Activated naive CD8-positive, alpha-beta T cell treated with anti-CD3 and anti-CD28 coated beads, Interleukin-2, amount 10 ng/mL, durations not matched to agents 7 days and 5 days (primary cell): ENCODE measurements at regions not wholly inside any gene's neighbourhood (a gene's known extent, or its start where the extent isn't known, plus 50 kb on each side); places are given as distances from the start of the nearest gene placed in this dataset.
"Not testable (repeated sequence)": the region's sequence is repeated elsewhere in the genome, so short reads cannot be mapped to it uniquely, and the experiment has no call there.

Experiments
- ATAC-seq: fragments of 150-1000 bp; cut with Tn5 transposase; one replicate; pipeline ENCODE4 v1.10.0; 2021; ENCODE audit warnings: low read depth, moderate library complexity
- POLR2A ChIA-PET: fragments of 350-600 bp; sonication (Branson Sonifier 250); formaldehyde crosslinking; loops from one replicate; lab custom pipeline; 2021; ENCODE audit warnings: antibody characterized with exemption; lab: Charles Lee
- DNase-seq: peaks from one replicate; pipeline ENCODE4 v3.0.0; 2021
- H3K27ac Mint-ChIP-seq: one replicate; pipeline ENCODE4 v1.8.0; 2022; ENCODE audit warnings: mild to moderate bottlenecking, mixed read lengths
- H3K27me3 Mint-ChIP-seq: one replicate; pipeline ENCODE4 v1.8.0; 2022; ENCODE audit warnings: mild to moderate bottlenecking, moderate library complexity, mixed read lengths
- H3K36me3 Mint-ChIP-seq: one replicate; pipeline ENCODE4 v1.8.0; 2021; ENCODE audit warnings: mild to moderate bottlenecking, mixed read lengths
- H3K4me1 Mint-ChIP-seq: one replicate; pipeline ENCODE4 v1.8.0; 2021; ENCODE audit warnings: mixed read lengths
- H3K4me3 Mint-ChIP-seq: one replicate; pipeline ENCODE4 v1.8.0; 2022; ENCODE audit warnings: mild to moderate bottlenecking, moderate library complexity, mixed read lengths
- H3K9me3 Mint-ChIP-seq: one replicate; pipeline ENCODE4 v1.8.0; 2021; ENCODE audit warnings: mixed read lengths

- Mint-ChIP-seq H3K27me3 (peaks cover 42% of the 10 kb centered on the region), H3K9me3 (no peaks in the 10 kb centered on the region), H3K4me1 (peaks cover 4% of the 10 kb centered on the region), H3K4me3 (peak overlapping the region; percentile 65), H3K27ac (no peak overlapping the region), H3K36me3 (no peaks in the 10 kb centered on the region)
- DNase-seq = no peak
- ATAC-seq = no peak
- POLR2A ChIA-PET = interaction anchor here (0.7 to 0.8 kb wide), 2 partner anchors 177 to 218 kb away, joined by 3 to 4 read pairs; partner anchors contain the start of gene LRIG2
Observed at GRCh38 chr1:112855152-112855828, 100.7 kb downstream of the SLC16A1 start.

- H3K4me1 Mint-ChIP-seq, H3K36me3 Mint-ChIP-seq, ATAC-seq, H3K9me3 Mint-ChIP-seq, H3K27ac Mint-ChIP-seq, H3K4me3 Mint-ChIP-seq: not testable (repeated sequence)
- peaks cover 50% of the 10 kb centered on the region for H3K27me3 Mint-ChIP-seq
- POLR2A ChIA-PET = interaction anchor here (0.8 kb wide), 1 partner anchor 219 kb away, joined by 3 read pairs; the partner anchor contains the start of gene LRIG2
- DNase-seq = peak; percentile 50
Observed at GRCh38 chr1:112854368-112854984, 101.5 kb downstream of the SLC16A1 start.

- H3K4me3 Mint-ChIP-seq, H3K27ac Mint-ChIP-seq, H3K4me1 Mint-ChIP-seq, ATAC-seq, H3K36me3 Mint-ChIP-seq, POLR2A ChIA-PET, H3K9me3 Mint-ChIP-seq, DNase-seq: not testable (repeated sequence)
- H3K27me3 Mint-ChIP-seq = peaks cover 56% of the 10 kb centered on the region
Observed at GRCh38 chr1:112853915-112854314, 102.1 kb downstream of the SLC16A1 start.

- ATAC-seq = no peak
- no peaks in the 10 kb centered on the region for H3K36me3 Mint-ChIP-seq
- H3K9me3 Mint-ChIP-seq = no peaks in the 10 kb centered on the region
- DNase-seq = no peak
- H3K27ac Mint-ChIP-seq = no peak overlapping the region
- peaks cover 64% of the 10 kb centered on the region for H3K27me3 Mint-ChIP-seq
- POLR2A ChIA-PET = no interaction called here
- H3K4me3 Mint-ChIP-seq = no peak overlapping the region
- peaks cover 4% of the 10 kb centered on the region for H3K4me1 Mint-ChIP-seq
Observed at GRCh38 chr1:112852934-112853333, 103.1 kb downstream of the SLC16A1 start.

GRCh38 chr1:112852276-112852675, 103.7 kb downstream of the SLC16A1 start:
- Mint-ChIP-seq H3K27ac (no peak overlapping the region), H3K4me3 (no peak overlapping the region), H3K36me3 (no peaks in the 10 kb centered on the region), H3K9me3 (no peaks in the 10 kb centered on the region), H3K27me3 (peaks cover 65% of the 10 kb centered on the region), H3K4me1 (peaks cover 4% of the 10 kb centered on the region)
- no peak for DNase-seq
- no peak for ATAC-seq
- POLR2A ChIA-PET = no interaction called here

GRCh38 chr1:112850034-112850757, 105.8 kb downstream of the SLC16A1 start:
- no peaks in the 10 kb centered on the region for H3K36me3 Mint-ChIP-seq
- H3K4me3 Mint-ChIP-seq = peak overlapping the region; percentile 29
- POLR2A ChIA-PET = no interaction called here

GRCh38 chr1:112849425-112850033, 106.5 kb downstream of the SLC16A1 start:
- H3K27ac Mint-ChIP-seq = no peak overlapping the region
- H3K4me1 Mint-ChIP-seq = no peaks in the 10 kb centered on the region
- POLR2A ChIA-PET = no interaction called here
- no peak for ATAC-seq
- peak overlapping the region; percentile 29 for H3K4me3 Mint-ChIP-seq
- DNase-seq = no peak
- H3K36me3 Mint-ChIP-seq = no peaks in the 10 kb centered on the region
- H3K9me3 Mint-ChIP-seq = no peaks in the 10 kb centered on the region
- peaks cover 68% of the 10 kb centered on the region for H3K27me3 Mint-ChIP-seq

More at GRCh38 chr1:112850034-112850757, 105.8 kb downstream of the SLC16A1 start:
- ATAC-seq (no peak), DNase-seq (no peak)
- H3K27me3 Mint-ChIP-seq = peaks cover 69% of the 10 kb centered on the region
- H3K9me3 Mint-ChIP-seq = no peaks in the 10 kb centered on the region
- no peak overlapping the region for H3K27ac Mint-ChIP-seq
- H3K4me1 Mint-ChIP-seq = peaks cover 2% of the 10 kb centered on the region

DNA sequence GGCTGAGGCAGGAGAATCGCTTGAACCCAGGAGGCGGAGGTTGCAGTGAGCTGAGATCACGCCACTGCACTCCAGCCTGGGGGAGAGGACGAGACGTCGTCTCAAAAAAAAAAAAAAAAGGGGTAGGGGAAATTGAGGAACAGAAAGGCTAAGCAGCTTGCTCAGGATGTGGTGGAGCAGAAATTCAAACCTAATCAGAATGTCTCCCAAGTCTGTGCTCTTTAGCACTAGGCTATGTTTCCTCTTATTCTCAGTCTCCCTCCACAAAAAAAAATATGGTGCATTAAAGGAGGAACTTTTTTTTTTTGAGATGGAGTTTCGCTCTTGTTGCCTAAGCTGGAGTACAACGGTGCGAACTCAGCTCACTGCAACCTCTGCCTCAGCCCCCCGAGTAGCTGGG, 114.2 kb downstream of the SLC16A1 start:
- H3K27me3 Mint-ChIP-seq = peaks cover 48% of the 10 kb centered on the region
- no peak overlapping the region for H3K4me3 Mint-ChIP-seq
- ATAC-seq (no peak), DNase-seq (no peak)
- peaks cover 15% of the 10 kb centered on the region for H3K4me1 Mint-ChIP-seq
- H3K36me3 Mint-ChIP-seq = no peaks in the 10 kb centered on the region
- POLR2A ChIA-PET = no interaction called here
- no peaks in the 10 kb centered on the region for H3K9me3 Mint-ChIP-seq
- H3K27ac Mint-ChIP-seq = no peak overlapping the region

GRCh38 chr1:112840631-112841624, 115.1 kb downstream of the SLC16A1 start:
- POLR2A ChIA-PET = no interaction called here
- Mint-ChIP-seq H3K27me3 (peaks cover 41% of the 10 kb centered on the region), H3K9me3 (no peaks in the 10 kb centered on the region), H3K36me3 (no peaks in the 10 kb centered on the region), H3K27ac (no peak overlapping the region), H3K4me3 (peak overlapping the region; percentile 17), H3K4me1 (peaks cover 15% of the 10 kb centered on the region)
- ATAC-seq (no peak), DNase-seq (no peak)

DNA sequence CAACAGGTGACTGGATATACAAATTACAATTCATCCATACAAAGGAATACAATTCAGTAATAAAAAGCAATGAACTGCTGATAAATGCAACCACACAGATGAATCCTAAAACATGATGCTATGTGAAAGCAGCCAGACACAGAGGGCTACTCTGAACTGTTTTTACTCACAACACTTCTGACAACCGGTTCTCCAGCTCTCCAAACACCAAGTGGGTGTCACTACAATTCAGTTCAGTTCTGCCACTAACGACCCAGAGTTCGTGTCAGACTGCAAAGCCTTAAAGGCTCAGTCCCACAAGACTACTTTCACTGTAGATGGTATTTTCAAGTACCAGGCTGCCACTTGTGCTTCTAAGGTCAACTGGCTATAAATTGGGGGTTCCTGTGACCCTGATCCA, 119.4 kb downstream of the SLC16A1 start:
- Mint-ChIP-seq H3K9me3 (no peaks in the 10 kb centered on the region), H3K36me3 (no peaks in the 10 kb centered on the region), H3K27me3 (peaks cover 32% of the 10 kb centered on the region), H3K4me1 (peaks cover 13% of the 10 kb centered on the region), H3K4me3 (no peak overlapping the region), H3K27ac (no peak overlapping the region)
- ATAC-seq (no peak), DNase-seq (no peak)
- POLR2A ChIA-PET = no interaction called here

- no peaks in the 10 kb centered on the region for H3K36me3 Mint-ChIP-seq
- H3K27ac Mint-ChIP-seq = no peak overlapping the region
- H3K9me3 Mint-ChIP-seq = no peaks in the 10 kb centered on the region
Observed at GRCh38 chr1:112833806-112834205, 118.7 kb upstream of the PPM1J start.

GRCh38 chr1:112832259-112832658, 117.1 kb upstream of the PPM1J start:
- H3K36me3 Mint-ChIP-seq, H3K4me3 Mint-ChIP-seq, DNase-seq, H3K9me3 Mint-ChIP-seq, ATAC-seq, POLR2A ChIA-PET, H3K4me1 Mint-ChIP-seq, H3K27ac Mint-ChIP-seq: not testable (repeated sequence)
- peaks cover 23% of the 10 kb centered on the region for H3K27me3 Mint-ChIP-seq

More at GRCh38 chr1:112833806-112834205, 118.7 kb upstream of the PPM1J start:
- ATAC-seq (no peak), DNase-seq (no peak)
- H3K4me3 Mint-ChIP-seq = no peak overlapping the region
- no peaks in the 10 kb centered on the region for H3K4me1 Mint-ChIP-seq
- peaks cover 19% of the 10 kb centered on the region for H3K27me3 Mint-ChIP-seq
- POLR2A ChIA-PET = no interaction called here
